ENCODE measurements at regions not wholly inside any gene's neighbourhood (a gene's known extent, or its start where the extent isn't known, plus 50 kb on each side); places are given as distances from the start of the nearest gene placed in this dataset.
A peak's percentile ranks its signal among the peaks of the same experiment; 100 is the strongest.

DNA sequence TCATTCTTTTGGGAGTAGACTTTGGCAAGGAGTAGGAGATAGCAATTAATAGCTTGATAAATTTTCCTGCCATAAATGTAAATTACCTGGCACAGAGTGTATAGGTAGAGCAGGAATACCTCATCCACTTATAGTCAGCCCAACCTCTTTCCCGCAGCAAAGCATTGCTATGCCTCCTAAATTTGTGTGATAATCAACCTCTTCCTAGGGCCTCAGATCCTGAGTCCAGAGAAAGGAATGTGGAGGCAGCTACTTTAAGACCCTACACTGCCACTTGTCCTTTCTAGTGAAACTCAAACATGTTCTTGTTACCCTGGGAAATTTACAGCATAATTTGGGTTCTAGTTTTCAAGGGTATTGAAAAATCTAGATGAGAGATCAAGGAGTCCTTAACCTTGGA, 919.0 kb downstream of the RAPGEF2 start:
- H3K18ac ChIP-seq (ENCODE audit: low read length), result no peak overlapping the region
- H3K4me1 ChIP-seq (ENCODE audit: control insufficient read depth in 1 of 2, insufficient read depth in 2 of 2, low read length in 2 of 2), result no peaks in the 10 kb centered on the region
- H3K23ac ChIP-seq (ENCODE audit: low read length), result peak overlapping the region; percentile 58
- H3K79me1 ChIP-seq (ENCODE audit: low read length), result no peaks in the 10 kb centered on the region
- no peaks in the 10 kb centered on the region for H3K9me3 ChIP-seq (ENCODE audit: insufficient read depth, low read depth, low read length)
- no peaks in the 10 kb centered on the region for H3K27me3 ChIP-seq (ENCODE audit: insufficient read depth, low read length)
- H3K79me2 ChIP-seq (ENCODE audit: control insufficient read depth, insufficient read depth, low read length, poor library complexity), result no peaks in the 10 kb centered on the region
- no peak overlapping the region for H3K14ac ChIP-seq (ENCODE audit: low read length)
- H3K4ac ChIP-seq (ENCODE audit: low read depth, low read length), result no peak overlapping the region
- no peak overlapping the region for H2BK5ac ChIP-seq (ENCODE audit: low read depth, low read length, poor library complexity)
- H3K27ac ChIP-seq (ENCODE audit: low read depth, low read length), result no peak overlapping the region
- DNase-seq, result no peak
- no peak overlapping the region for H4K8ac ChIP-seq (ENCODE audit: low read depth, low read length)
- H2AFZ ChIP-seq (ENCODE audit: insufficient read depth, low read length, poor library complexity), result no peak overlapping the region
- WGBS (ENCODE audit: extremely low coverage, insufficient coverage, insufficient read length), result no CpG with 5 or more reads among the region's 1 CpG
- no peak overlapping the region for H4K12ac ChIP-seq (ENCODE audit: low read depth, low read length)
- H3K36me3 ChIP-seq (ENCODE audit: control insufficient read depth in 1 of 2, insufficient read depth in 2 of 2, low read length in 2 of 2), result no peaks in the 10 kb centered on the region
- no peak overlapping the region for H3K4me2 ChIP-seq (ENCODE audit: low read length)
- H3K9ac ChIP-seq (ENCODE audit: low read length), result no peak overlapping the region
- no peak overlapping the region for H3K4me3 ChIP-seq (ENCODE audit: low read depth, low read length)
- no peak overlapping the region for H4K91ac ChIP-seq (ENCODE audit: low read depth, low read length)
- H2BK12ac ChIP-seq (ENCODE audit: low read length), result no peak overlapping the region
- no peak overlapping the region for H2BK120ac ChIP-seq (ENCODE audit: insufficient read depth, low read length, poor library complexity)
- H2AK5ac ChIP-seq (ENCODE audit: low read length), result no peak overlapping the region

DNA sequence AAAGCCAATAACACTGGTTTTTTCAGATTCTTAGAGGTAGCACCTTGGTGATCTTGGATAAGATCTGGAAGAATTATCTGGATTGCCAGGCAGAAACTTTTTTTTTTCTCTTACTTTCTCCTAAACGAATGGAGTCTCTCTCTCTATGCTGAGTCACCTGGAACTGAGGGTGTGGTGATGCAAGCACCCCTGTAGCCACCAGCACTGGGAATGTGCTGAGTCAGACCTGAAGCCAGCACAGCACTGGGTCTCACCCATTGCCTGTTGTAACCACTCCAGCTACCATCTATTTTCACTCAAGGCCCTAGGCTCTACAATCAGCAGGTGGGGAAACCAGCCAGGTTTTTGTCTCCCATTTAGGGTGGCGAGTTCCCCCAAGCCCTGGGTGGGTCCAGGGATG, 923.8 kb downstream of the RAPGEF2 start:
- Histone ChIP-seq H3K9ac (ENCODE audit: low read length) (no peak overlapping the region), H2BK5ac (ENCODE audit: low read depth, low read length, poor library complexity) (no peak overlapping the region), H3K14ac (ENCODE audit: low read length) (no peak overlapping the region), H4K12ac (ENCODE audit: low read depth, low read length) (no peak overlapping the region), H2AFZ (ENCODE audit: insufficient read depth, low read length, poor library complexity) (no peak overlapping the region), H3K4me3 (ENCODE audit: low read depth, low read length) (no peak overlapping the region), H2BK120ac (ENCODE audit: insufficient read depth, low read length, poor library complexity) (no peak overlapping the region), H3K27me3 (ENCODE audit: insufficient read depth, low read length) (no peaks in the 10 kb centered on the region), H3K23ac (ENCODE audit: low read length) (no peak overlapping the region), H3K36me3 (ENCODE audit: control insufficient read depth in 1 of 2, insufficient read depth in 2 of 2, low read length in 2 of 2) (no peaks in the 10 kb centered on the region), H3K4me2 (ENCODE audit: low read length) (no peak overlapping the region), H3K79me1 (ENCODE audit: low read length) (no peaks in the 10 kb centered on the region), H3K4ac (ENCODE audit: low read depth, low read length) (no peak overlapping the region), H4K8ac (ENCODE audit: low read depth, low read length) (no peak overlapping the region), H3K27ac (ENCODE audit: low read depth, low read length) (no peak overlapping the region), H3K18ac (ENCODE audit: low read length) (no peak overlapping the region), H2AK5ac (ENCODE audit: low read length) (no peak overlapping the region), H3K9me3 (ENCODE audit: insufficient read depth, low read depth, low read length) (no peaks in the 10 kb centered on the region), H3K79me2 (ENCODE audit: control insufficient read depth, insufficient read depth, low read length, poor library complexity) (no peaks in the 10 kb centered on the region), H3K4me1 (ENCODE audit: control insufficient read depth in 1 of 2, insufficient read depth in 2 of 2, low read length in 2 of 2) (no peaks in the 10 kb centered on the region), H4K91ac (ENCODE audit: low read depth, low read length) (no peak overlapping the region), H2BK12ac (ENCODE audit: low read length) (no peak overlapping the region)
- peak; percentile 4 to 29 for DNase-seq
- no CpG with 5 or more reads among the region's 2 CpGs for WGBS (ENCODE audit: extremely low coverage, insufficient coverage, insufficient read length)

DNA sequence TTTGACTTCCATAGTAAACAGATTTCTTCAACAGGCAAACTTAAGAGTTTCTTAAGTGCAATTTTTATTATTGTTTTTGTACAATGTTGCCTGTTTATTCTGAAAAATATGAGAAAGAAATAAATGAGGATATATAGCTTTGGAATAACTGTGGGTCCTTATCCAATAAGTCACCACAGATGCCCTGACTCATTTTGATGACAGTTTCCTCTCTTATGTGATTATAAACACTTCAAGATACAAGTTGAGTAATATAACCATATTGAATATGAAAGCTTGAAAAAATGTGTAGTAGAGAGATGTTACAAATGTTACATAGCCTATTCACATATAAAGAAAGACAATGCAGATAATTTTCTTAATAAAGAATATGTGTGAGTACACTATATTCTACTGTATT, 931.6 kb downstream of the RAPGEF2 start:
- no peak overlapping the region for H4K12ac ChIP-seq (ENCODE audit: low read depth, low read length)
- no peak overlapping the region for H4K8ac ChIP-seq (ENCODE audit: low read depth, low read length)
- no peak overlapping the region for H3K4me3 ChIP-seq (ENCODE audit: low read depth, low read length)
- H3K18ac ChIP-seq (ENCODE audit: low read length), result no peak overlapping the region
- H3K4me2 ChIP-seq (ENCODE audit: low read length), result no peak overlapping the region
- H4K91ac ChIP-seq (ENCODE audit: low read depth, low read length), result no peak overlapping the region
- no peak overlapping the region for H3K23ac ChIP-seq (ENCODE audit: low read length)
- no peak overlapping the region for H2AFZ ChIP-seq (ENCODE audit: insufficient read depth, low read length, poor library complexity)
- no peak overlapping the region for H3K14ac ChIP-seq (ENCODE audit: low read length)
- no peaks in the 10 kb centered on the region for H3K9me3 ChIP-seq (ENCODE audit: insufficient read depth, low read depth, low read length)
- H3K27ac ChIP-seq (ENCODE audit: low read depth, low read length), result no peak overlapping the region
- no peaks in the 10 kb centered on the region for H3K79me2 ChIP-seq (ENCODE audit: control insufficient read depth, insufficient read depth, low read length, poor library complexity)
- H3K36me3 ChIP-seq (ENCODE audit: control insufficient read depth in 1 of 2, insufficient read depth in 2 of 2, low read length in 2 of 2), result no peaks in the 10 kb centered on the region
- H3K4ac ChIP-seq (ENCODE audit: low read depth, low read length), result no peak overlapping the region
- H2BK120ac ChIP-seq (ENCODE audit: insufficient read depth, low read length, poor library complexity), result no peak overlapping the region
- no peaks in the 10 kb centered on the region for H3K79me1 ChIP-seq (ENCODE audit: low read length)
- H2AK5ac ChIP-seq (ENCODE audit: low read length), result no peak overlapping the region
- no peaks in the 10 kb centered on the region for H3K4me1 ChIP-seq (ENCODE audit: control insufficient read depth in 1 of 2, insufficient read depth in 2 of 2, low read length in 2 of 2)
- no peaks in the 10 kb centered on the region for H3K27me3 ChIP-seq (ENCODE audit: insufficient read depth, low read length)
- H2BK5ac ChIP-seq (ENCODE audit: low read depth, low read length, poor library complexity), result no peak overlapping the region
- H3K9ac ChIP-seq (ENCODE audit: low read length), result no peak overlapping the region
- DNase-seq, result no peak
- H2BK12ac ChIP-seq (ENCODE audit: low read length), result no peak overlapping the region

DNA sequence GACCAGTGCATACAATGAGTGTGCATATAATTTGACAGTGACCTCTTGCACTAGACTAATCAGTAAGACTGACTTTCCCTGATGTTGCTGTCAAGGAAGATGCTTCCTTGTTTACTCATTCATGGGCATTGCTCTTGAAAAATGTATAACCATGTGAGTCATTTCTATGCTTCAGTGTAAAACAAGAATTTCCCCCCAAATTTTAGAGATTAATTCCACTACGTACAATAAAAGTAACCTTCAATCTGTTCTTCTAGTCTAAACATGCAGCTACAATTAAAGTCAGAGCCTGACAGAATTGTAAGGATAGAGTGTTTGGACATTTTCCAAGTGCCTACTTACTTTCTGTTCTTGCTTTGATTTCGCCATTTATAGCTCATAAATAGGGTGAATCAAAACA, 935.7 kb downstream of the RAPGEF2 start:
- Histone ChIP-seq H3K79me1 (ENCODE audit: low read length) (no peaks in the 10 kb centered on the region), H2BK5ac (ENCODE audit: low read depth, low read length, poor library complexity) (no peak overlapping the region), H3K27me3 (ENCODE audit: insufficient read depth, low read length) (no peaks in the 10 kb centered on the region), H3K27ac (ENCODE audit: low read depth, low read length) (no peak overlapping the region), H4K8ac (ENCODE audit: low read depth, low read length) (no peak overlapping the region), H3K79me2 (ENCODE audit: control insufficient read depth, insufficient read depth, low read length, poor library complexity) (no peaks in the 10 kb centered on the region), H4K91ac (ENCODE audit: low read depth, low read length) (no peak overlapping the region), H3K9ac (ENCODE audit: low read length) (no peak overlapping the region), H2AK5ac (ENCODE audit: low read length) (no peak overlapping the region), H4K12ac (ENCODE audit: low read depth, low read length) (no peak overlapping the region), H3K18ac (ENCODE audit: low read length) (no peak overlapping the region), H3K36me3 (ENCODE audit: control insufficient read depth in 1 of 2, insufficient read depth in 2 of 2, low read length in 2 of 2) (no peaks in the 10 kb centered on the region), H3K4me3 (ENCODE audit: low read depth, low read length) (no peak overlapping the region), H3K4me2 (ENCODE audit: low read length) (no peak overlapping the region), H2BK12ac (ENCODE audit: low read length) (no peak overlapping the region), H3K9me3 (ENCODE audit: insufficient read depth, low read depth, low read length) (no peaks in the 10 kb centered on the region), H3K4me1 (ENCODE audit: control insufficient read depth in 1 of 2, insufficient read depth in 2 of 2, low read length in 2 of 2) (no peaks in the 10 kb centered on the region), H3K14ac (ENCODE audit: low read length) (no peak overlapping the region), H3K23ac (ENCODE audit: low read length) (no peak overlapping the region), H2AFZ (ENCODE audit: insufficient read depth, low read length, poor library complexity) (no peak overlapping the region), H2BK120ac (ENCODE audit: insufficient read depth, low read length, poor library complexity) (no peak overlapping the region), H3K4ac (ENCODE audit: low read depth, low read length) (no peak overlapping the region)
- WGBS (ENCODE audit: extremely low coverage, insufficient coverage, insufficient read length), result no CpG with 5 or more reads among the region's 2 CpGs
- no peak for DNase-seq

DNA sequence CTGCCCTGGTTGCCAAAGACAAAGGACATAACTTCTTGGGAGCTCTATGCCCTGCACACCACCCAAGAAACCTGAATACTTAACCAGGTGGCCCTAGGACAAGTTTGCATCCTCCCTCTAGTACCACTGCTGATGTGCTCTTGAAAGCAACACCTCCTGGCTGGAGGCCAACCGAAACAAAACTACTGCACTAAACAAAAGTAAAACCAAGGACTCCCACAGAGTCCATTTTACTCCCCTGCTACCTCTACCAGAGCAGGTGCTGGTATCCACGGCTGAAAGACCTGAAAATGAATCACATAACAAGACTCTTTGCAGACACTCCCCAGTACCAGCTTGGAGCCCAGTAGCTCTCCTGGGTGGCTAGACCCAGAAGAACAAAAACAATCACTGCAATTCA, 941.8 kb downstream of the RAPGEF2 start:
- H3K18ac ChIP-seq (ENCODE audit: low read length), result no peak overlapping the region
- no CpG with 5 or more reads among the region's 2 CpGs for WGBS (ENCODE audit: extremely low coverage, insufficient coverage, insufficient read length)

More for the DNA sequence above, 941.8 kb downstream of the RAPGEF2 start:
- no peak overlapping the region for H2AFZ ChIP-seq (ENCODE audit: insufficient read depth, low read length, poor library complexity)
- no peak overlapping the region for H2BK120ac ChIP-seq (ENCODE audit: insufficient read depth, low read length, poor library complexity)
- H3K4ac ChIP-seq (ENCODE audit: low read depth, low read length), result no peak overlapping the region
- no peak overlapping the region for H3K23ac ChIP-seq (ENCODE audit: low read length)
- no peaks in the 10 kb centered on the region for H3K79me2 ChIP-seq (ENCODE audit: control insufficient read depth, insufficient read depth, low read length, poor library complexity)
- no peaks in the 10 kb centered on the region for H3K4me1 ChIP-seq (ENCODE audit: control insufficient read depth in 1 of 2, insufficient read depth in 2 of 2, low read length in 2 of 2)
- no peaks in the 10 kb centered on the region for H3K27me3 ChIP-seq (ENCODE audit: insufficient read depth, low read length)
- no peak overlapping the region for H2BK5ac ChIP-seq (ENCODE audit: low read depth, low read length, poor library complexity)
- no peak overlapping the region for H3K4me2 ChIP-seq (ENCODE audit: low read length)
- no peak overlapping the region for H4K8ac ChIP-seq (ENCODE audit: low read depth, low read length)
- H2BK12ac ChIP-seq (ENCODE audit: low read length), result no peak overlapping the region
- no peaks in the 10 kb centered on the region for H3K36me3 ChIP-seq (ENCODE audit: control insufficient read depth in 1 of 2, insufficient read depth in 2 of 2, low read length in 2 of 2)
- no peak for DNase-seq
- no peak overlapping the region for H3K14ac ChIP-seq (ENCODE audit: low read length)
- H3K79me1 ChIP-seq (ENCODE audit: low read length), result no peaks in the 10 kb centered on the region
- no peak overlapping the region for H2AK5ac ChIP-seq (ENCODE audit: low read length)
- H3K9me3 ChIP-seq (ENCODE audit: insufficient read depth, low read depth, low read length), result no peaks in the 10 kb centered on the region
- no peak overlapping the region for H3K27ac ChIP-seq (ENCODE audit: low read depth, low read length)
- H4K91ac ChIP-seq (ENCODE audit: low read depth, low read length), result no peak overlapping the region
- no peak overlapping the region for H4K12ac ChIP-seq (ENCODE audit: low read depth, low read length)
- no peak overlapping the region for H3K9ac ChIP-seq (ENCODE audit: low read length)
- H3K4me3 ChIP-seq (ENCODE audit: low read depth, low read length), result no peak overlapping the region
